Femur (tissue), 1 donor: ENCODE measurements at regions not wholly inside any gene's neighbourhood (a gene's known extent, or its start where the extent isn't known, plus 50 kb on each side); places are given as distances from the start of the nearest gene placed in this dataset.
"Not testable (repeated sequence)": the region's sequence is repeated elsewhere in the genome, so short reads cannot be mapped to it uniquely, and the experiment has no call there.

ENCODE experiments used
- DNase-seq: peaks from one replicate; pipeline ENCODE4 v3.0.0-alpha.2; 2017

- no peak for DNase-seq
Measured at GRCh38 chr4:187364401-187364800, 631.2 kb upstream of the ZFP42 start.

GRCh38 chr4:187364851-187365250 is 630.7 kb upstream of the ZFP42 start:
- DNase-seq, result no peak

GRCh38 chr4:187366530-187366929 is 629.0 kb upstream of the ZFP42 start:
- no peak for DNase-seq

- no peak for DNase-seq
Measured at GRCh38 chr4:187370918-187371317, 624.7 kb upstream of the ZFP42 start.

GRCh38 chr4:187378441-187378840 is 617.1 kb upstream of the ZFP42 start:
- no peak for DNase-seq

GRCh38 chr4:187380181-187380581 is 615.4 kb upstream of the ZFP42 start:
- DNase-seq, result no peak

GRCh38 chr4:187383181-187383580 is 612.4 kb upstream of the ZFP42 start:
- no peak for DNase-seq

GRCh38 chr4:187387739-187388138 is 607.8 kb upstream of the ZFP42 start:
- DNase-seq, result no peak

- no peak for DNase-seq
Measured at GRCh38 chr4:187389420-187389819, 606.2 kb upstream of the ZFP42 start.

GRCh38 chr4:187390646-187391045 is 604.9 kb upstream of the ZFP42 start:
- DNase-seq, result no peak

- DNase-seq, result no peak
Measured at GRCh38 chr4:187393531-187394344, 601.8 kb upstream of the ZFP42 start.

GRCh38 chr4:187396106-187396505 is 599.5 kb upstream of the ZFP42 start:
- DNase-seq, result no peak

GRCh38 chr4:187408447-187408846 is 587.1 kb upstream of the ZFP42 start:
- DNase-seq, result not testable (repeated sequence)

GRCh38 chr4:187413564-187414358 is 581.8 kb upstream of the ZFP42 start:
- no peak for DNase-seq

GRCh38 chr4:187414716-187415115 is 580.9 kb upstream of the ZFP42 start:
- DNase-seq, result no peak

GRCh38 chr4:187415231-187415630 is 580.3 kb upstream of the ZFP42 start:
- peak; percentile 42 for DNase-seq

GRCh38 chr4:187416216-187416615 is 579.4 kb upstream of the ZFP42 start:
- no peak for DNase-seq

- DNase-seq, result no peak
Measured at GRCh38 chr4:187417721-187418120, 577.9 kb upstream of the ZFP42 start.

GRCh38 chr4:187422655-187423054 is 572.9 kb upstream of the ZFP42 start:
- DNase-seq, result no peak

- no peak for DNase-seq
Measured at GRCh38 chr4:187424636-187425035, 570.9 kb upstream of the ZFP42 start.

- DNase-seq, result no peak
Measured at GRCh38 chr4:187426511-187426910, 569.1 kb upstream of the ZFP42 start.

GRCh38 chr4:187432310-187432709 is 563.3 kb upstream of the ZFP42 start:
- DNase-seq, result no peak

- no peak for DNase-seq
Measured at GRCh38 chr4:187433141-187433540, 562.4 kb upstream of the ZFP42 start.

GRCh38 chr4:187436251-187436650 is 559.3 kb upstream of the ZFP42 start:
- DNase-seq, result no peak
